ENCODE measurements at regions not wholly inside any gene's neighbourhood (a gene's known extent, or its start where the extent isn't known, plus 50 kb on each side); places are given as distances from the start of the nearest gene placed in this dataset.

GRCh38 chr13:38147050-38147449, 202.6 kb upstream of the UFM1 start:
- no peak for TF ChIP-seq SP1 (IDR thresholded peaks at IDR 0.05)
- no peak for TF ChIP-seq SUZ12 (IDR thresholded peaks at IDR 0.05)
- TF ChIP-seq TARDBP (IDR thresholded peaks at IDR 0.05), result no peak
- TF ChIP-seq ARNT (IDR thresholded peaks at IDR 0.05), result no peak
- no peak for TF ChIP-seq ELF4 (IDR thresholded peaks at IDR 0.05)
- no peak for TF ChIP-seq FOXK2 (IDR thresholded peaks at IDR 0.05)
- TF ChIP-seq HDGF (IDR thresholded peaks at IDR 0.05; ENCODE audit: borderline replicate concordance), result no peak

All from HEK293T (cell line).